ENCODE measurements at regions not wholly inside any gene's neighbourhood (a gene's known extent, or its start where the extent isn't known, plus 50 kb on each side); places are given as distances from the start of the nearest gene placed in this dataset.
"Not testable (repeated sequence)": the region's sequence is repeated elsewhere in the genome, so short reads cannot be mapped to it uniquely, and the experiment has no call there.

DNA sequence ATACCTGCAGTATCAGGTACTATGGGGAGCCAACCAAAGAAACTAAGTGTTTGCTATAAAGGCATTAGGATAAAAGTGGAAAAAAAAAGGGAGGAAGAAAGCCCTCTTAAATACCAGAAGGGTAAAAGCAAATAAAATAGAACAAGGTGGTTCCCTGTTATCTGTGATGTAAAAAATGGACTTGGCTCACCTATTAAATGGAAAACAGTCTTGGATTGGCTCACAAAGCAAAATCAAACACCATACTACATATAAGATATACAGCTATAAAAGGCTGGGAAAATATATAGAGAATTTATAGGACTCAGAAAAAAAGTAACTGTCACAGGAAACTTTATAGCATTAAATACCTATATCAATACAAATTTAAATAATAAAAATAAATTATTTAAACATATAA lies 73.5 kb upstream of the FBXO28 start:
- H3K27ac Mint-ChIP-seq; H3K36me3 Mint-ChIP-seq (ENCODE audit: low read depth); H3K9me3 Mint-ChIP-seq; H3K27me3 Mint-ChIP-seq (ENCODE audit: low read depth); H3K4me1 Mint-ChIP-seq (ENCODE audit: low read depth); H3K4me3 Mint-ChIP-seq: not testable (repeated sequence)

DNA sequence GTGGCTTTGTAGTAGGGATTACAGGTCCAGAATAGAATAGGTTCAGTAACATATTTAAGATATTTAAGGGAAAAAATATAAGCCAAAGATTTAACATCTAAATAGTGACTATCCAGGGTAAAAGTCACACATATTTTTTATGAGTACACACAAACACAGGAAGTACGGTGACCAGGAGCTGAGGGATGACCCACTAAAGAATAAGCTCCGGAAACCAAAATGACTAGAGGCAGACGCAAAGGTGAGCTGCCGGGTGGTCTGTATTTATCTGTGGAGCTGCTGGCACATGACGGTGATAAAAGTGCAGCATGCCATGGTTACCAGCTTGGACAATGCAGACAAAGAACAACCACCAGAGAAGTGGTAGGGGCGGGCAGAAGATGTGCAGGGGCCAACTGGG lies 73.9 kb upstream of the FBXO28 start:
- not testable (repeated sequence) for H3K9me3 Mint-ChIP-seq; H3K27ac Mint-ChIP-seq; H3K4me3 Mint-ChIP-seq; H3K36me3 Mint-ChIP-seq (ENCODE audit: low read depth); H3K4me1 Mint-ChIP-seq (ENCODE audit: low read depth); H3K27me3 Mint-ChIP-seq (ENCODE audit: low read depth)

DNA sequence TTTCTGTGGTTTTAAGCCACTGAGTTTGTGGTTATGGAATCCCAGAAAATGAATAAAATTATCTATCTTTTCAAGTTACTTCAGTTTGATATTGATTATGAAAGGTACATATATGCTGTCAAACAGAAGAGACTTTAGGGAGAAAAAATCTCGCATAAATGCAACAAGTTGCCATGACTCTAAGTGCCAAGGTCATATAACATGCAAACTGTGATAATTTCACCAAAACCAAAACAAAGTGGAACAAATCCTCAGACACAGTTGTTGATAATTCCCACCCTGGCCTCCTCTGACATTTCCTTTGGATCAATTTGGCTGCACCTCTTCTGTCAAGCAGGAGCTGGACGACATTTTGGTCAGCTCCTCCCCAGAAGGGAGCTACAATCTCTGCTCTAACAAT lies 75.1 kb upstream of the FBXO28 start:
- not testable (repeated sequence) for H3K9me3 Mint-ChIP-seq; H3K4me1 Mint-ChIP-seq (ENCODE audit: low read depth); H3K36me3 Mint-ChIP-seq (ENCODE audit: low read depth); H3K27me3 Mint-ChIP-seq (ENCODE audit: low read depth); H3K4me3 Mint-ChIP-seq; H3K27ac Mint-ChIP-seq

DNA sequence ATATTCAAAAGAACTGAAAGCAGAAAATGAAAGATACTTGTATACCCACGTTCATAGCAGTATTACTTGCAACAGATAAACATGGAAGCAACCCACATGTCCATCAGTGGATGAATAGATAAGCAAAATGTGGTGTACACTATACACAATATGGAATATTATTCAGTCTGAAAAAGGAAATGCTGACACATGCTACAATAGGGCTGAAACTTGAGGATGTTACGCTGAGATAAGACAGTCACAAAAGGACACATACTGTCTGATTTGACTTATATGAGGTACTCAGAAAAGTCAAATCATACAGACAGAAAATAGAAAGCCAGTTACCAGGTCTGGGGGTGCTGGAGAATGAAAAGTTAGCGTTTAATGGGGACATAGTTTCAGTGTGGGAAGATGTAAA lies 76.5 kb upstream of the FBXO28 start:
- not testable (repeated sequence) for H3K36me3 Mint-ChIP-seq (ENCODE audit: low read depth); H3K27ac Mint-ChIP-seq; H3K27me3 Mint-ChIP-seq (ENCODE audit: low read depth); H3K4me1 Mint-ChIP-seq (ENCODE audit: low read depth); H3K4me3 Mint-ChIP-seq; H3K9me3 Mint-ChIP-seq

DNA sequence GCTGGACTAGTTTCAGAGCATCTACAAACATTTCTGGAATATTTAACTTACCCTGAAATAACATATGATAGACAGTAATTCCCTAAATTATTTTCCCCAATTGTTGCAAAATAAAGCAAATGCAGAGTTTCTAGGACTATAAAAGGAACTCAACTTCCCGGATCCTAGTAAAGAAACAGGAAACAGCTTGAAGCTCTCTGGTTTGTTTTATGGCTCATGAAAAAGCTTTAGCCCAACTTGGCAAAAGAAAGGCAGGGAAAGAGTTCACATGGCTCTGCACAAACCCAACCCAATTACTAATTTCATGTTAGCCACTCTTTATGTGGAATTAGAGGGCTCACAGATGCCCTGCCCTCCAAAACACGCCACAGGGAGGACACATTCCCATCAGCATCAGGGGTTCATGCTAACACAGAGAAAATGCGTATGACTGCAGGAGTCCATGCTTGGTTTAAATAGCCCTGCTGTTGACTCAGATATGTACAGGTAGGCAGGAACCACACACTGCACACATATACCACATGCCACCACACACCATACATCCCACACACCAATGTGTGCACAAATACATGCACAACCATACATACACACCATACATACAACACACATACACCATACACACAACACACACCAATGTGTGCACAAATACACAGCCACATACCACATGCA lies 81.2 kb upstream of the FBXO28 start:
- H3K27ac Mint-ChIP-seq; H3K27me3 Mint-ChIP-seq (ENCODE audit: low read depth); H3K4me3 Mint-ChIP-seq; H3K9me3 Mint-ChIP-seq; H3K4me1 Mint-ChIP-seq (ENCODE audit: low read depth); H3K36me3 Mint-ChIP-seq (ENCODE audit: low read depth): not testable (repeated sequence)

DNA sequence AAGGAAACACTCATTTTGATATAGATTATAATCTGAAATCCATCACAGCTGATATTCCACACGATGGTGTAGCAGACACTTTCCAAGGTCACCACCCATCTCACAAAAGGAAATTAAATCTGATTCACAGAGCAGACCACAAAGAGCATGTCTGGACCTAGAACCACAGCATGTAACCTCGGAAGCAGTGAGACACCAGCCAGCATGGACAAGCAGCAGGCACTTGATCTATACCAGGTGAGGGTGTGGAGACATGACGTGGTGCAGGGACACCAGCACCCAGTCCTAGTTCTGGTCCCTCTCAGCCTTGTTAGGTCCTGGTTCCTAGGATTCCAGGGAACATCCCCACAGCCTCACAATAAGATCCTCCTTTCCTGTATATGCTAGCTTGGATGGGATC lies 81.9 kb upstream of the FBXO28 start:
- H3K27ac Mint-ChIP-seq; H3K4me1 Mint-ChIP-seq (ENCODE audit: low read depth); H3K27me3 Mint-ChIP-seq (ENCODE audit: low read depth); H3K36me3 Mint-ChIP-seq (ENCODE audit: low read depth); H3K4me3 Mint-ChIP-seq; H3K9me3 Mint-ChIP-seq: not testable (repeated sequence)

DNA sequence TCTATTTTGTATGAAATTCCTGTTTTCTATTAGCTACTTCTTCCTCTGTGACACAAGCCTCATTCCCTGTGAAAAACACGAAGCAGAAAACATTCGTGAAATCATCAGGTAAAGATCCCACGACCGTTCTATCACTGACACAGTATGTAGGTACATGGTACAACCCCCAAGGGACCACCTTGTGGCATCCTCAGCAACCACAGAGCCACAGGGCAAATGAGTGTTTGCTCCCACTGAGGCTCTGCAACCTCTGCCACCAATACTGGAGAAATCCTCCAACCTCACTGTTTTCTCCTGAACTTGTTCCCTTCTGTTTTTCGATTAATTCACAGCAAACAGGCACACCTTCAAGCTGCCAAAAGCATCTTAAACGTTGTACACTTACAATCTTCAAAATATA lies 83.7 kb upstream of the FBXO28 start:
- not testable (repeated sequence) for H3K4me3 Mint-ChIP-seq; H3K27ac Mint-ChIP-seq; H3K9me3 Mint-ChIP-seq; H3K27me3 Mint-ChIP-seq (ENCODE audit: low read depth); H3K4me1 Mint-ChIP-seq (ENCODE audit: low read depth); H3K36me3 Mint-ChIP-seq (ENCODE audit: low read depth)

DNA sequence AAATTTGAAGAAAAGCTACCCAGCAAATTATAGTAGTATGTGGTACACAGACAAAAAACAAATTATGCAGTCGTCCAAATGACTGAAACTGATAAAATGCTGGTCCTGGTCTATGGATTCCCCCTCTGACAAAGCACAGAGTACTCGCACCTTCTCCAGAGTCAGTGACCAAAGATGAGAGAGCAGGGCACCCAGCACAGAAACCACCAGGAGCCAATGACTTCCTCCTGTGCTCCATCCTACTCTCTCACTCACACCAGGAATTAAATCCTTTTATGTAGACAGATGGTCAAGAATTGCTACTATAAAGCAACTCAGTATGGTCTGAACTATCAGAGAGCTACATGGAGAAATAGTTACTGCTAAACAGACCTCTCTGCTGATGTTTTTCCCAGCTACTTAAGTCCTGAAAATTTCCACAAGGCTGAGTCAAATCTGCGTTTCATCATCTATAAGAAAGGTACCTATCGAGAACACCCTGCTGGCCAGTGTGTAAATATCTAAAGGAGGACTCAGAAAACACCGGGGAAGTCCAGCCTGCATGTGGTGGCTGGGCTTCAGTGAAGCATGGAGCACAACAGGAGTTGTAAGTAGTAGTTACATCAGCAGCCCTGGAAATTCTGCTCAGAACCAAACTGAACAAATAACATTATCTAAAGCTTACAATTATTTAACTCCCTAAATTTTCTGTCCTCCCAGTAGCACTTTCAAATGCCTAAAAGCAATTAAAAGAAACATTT lies 84.5 kb upstream of the FBXO28 start:
- H3K27me3 Mint-ChIP-seq (ENCODE audit: low read depth); H3K4me1 Mint-ChIP-seq (ENCODE audit: low read depth); H3K27ac Mint-ChIP-seq; H3K9me3 Mint-ChIP-seq; H3K4me3 Mint-ChIP-seq; H3K36me3 Mint-ChIP-seq (ENCODE audit: low read depth): not testable (repeated sequence)

DNA sequence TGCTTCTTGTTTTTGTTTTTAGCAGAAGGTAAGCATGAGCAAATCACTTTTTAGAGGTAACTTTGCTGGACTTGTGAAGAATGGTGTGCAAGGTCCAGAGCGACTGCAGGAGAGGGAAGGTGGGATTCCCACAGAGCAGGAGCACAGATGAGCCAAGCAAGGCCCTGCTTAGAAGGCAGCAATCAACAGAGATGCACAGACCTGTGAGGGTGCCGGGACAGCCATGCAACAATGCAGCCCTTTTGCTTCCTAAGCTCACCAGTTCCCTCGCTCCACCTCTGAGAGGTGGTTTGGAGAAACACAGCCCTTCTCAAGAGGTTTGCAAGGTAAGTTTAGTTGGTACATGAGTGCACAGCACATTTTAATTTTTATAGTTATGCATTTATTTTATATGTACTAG lies 85.1 kb upstream of the FBXO28 start:
- H3K27ac Mint-ChIP-seq; H3K4me1 Mint-ChIP-seq (ENCODE audit: low read depth); H3K9me3 Mint-ChIP-seq; H3K36me3 Mint-ChIP-seq (ENCODE audit: low read depth); H3K27me3 Mint-ChIP-seq (ENCODE audit: low read depth); H3K4me3 Mint-ChIP-seq: not testable (repeated sequence)

DNA sequence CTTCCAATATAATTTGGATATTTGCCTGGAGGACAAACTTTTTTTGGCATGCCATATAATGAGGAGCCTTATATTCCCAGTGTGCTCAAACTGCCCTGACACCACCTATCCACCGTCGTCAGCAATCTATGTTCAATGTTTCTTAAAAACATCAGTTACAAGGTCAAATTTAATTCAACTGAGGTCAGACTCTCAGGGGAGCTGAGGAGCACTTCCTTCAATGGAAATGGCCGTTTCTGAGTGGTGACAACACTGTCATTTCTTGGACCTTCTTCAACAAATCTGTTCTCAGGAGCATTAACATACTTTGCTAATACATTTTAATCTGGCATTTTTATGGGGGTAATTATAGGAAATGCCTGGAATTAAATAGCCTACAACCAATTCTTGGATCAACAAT lies 90.8 kb upstream of the FBXO28 start:
- not testable (repeated sequence) for H3K4me3 Mint-ChIP-seq; H3K27ac Mint-ChIP-seq; H3K27me3 Mint-ChIP-seq (ENCODE audit: low read depth); H3K4me1 Mint-ChIP-seq (ENCODE audit: low read depth); H3K36me3 Mint-ChIP-seq (ENCODE audit: low read depth); H3K9me3 Mint-ChIP-seq

DNA sequence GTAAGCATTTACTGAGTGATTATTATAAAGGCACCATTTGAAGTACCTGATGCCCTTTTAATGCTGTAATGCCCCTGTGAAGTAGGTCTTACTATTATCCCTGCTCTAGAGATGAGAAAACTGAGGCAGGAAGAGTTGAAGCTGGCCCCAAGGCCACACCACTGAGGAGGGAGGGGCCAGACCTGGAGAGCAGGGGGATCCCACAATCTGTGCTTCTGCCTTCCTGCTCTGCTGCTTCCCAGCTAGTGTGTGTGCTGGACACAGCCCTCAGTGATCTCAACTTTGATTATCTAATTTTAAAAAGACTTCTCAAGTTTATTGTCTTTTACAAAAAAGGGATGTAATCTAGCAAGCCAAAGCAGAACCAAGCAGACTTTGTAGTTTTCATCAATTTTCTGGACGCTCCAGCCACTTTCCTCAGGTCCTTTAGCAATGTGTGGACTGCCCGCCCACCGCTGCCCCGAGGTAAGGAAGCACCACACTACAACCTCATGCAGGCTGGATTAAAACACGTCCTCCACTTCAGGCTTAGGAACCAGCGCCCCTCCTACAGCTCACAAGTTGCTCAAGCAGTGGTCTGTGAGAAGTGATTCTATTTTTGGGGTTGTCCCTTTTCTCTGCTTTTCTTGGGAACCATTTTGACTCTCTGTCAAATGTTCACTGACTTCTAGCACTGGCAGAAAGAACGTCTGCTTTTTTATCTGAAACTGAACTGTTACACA lies 91.5 kb upstream of the FBXO28 start:
- not testable (repeated sequence) for H3K4me3 Mint-ChIP-seq, H3K9me3 Mint-ChIP-seq

DNA sequence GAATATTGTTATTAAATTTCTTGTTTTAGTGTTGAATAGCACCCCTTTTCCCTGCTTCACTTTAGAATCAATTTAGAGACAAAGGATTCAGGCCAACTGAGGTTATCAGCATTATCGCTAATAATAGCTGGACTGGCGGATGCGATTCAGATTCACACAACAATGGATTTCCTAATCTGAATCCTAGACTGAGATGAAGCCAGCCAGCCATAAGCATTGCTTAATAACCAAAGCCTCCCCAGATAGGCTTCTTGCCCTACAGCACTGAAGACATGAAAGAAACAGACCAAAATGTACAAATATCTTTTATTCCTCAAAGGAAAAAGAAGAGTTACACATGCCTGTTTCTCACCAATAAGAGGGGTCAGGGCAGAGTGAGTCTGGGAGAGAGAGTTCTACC lies 94.0 kb upstream of the FBXO28 start:
- not testable (repeated sequence) for H3K36me3 Mint-ChIP-seq (ENCODE audit: low read depth); H3K4me1 Mint-ChIP-seq (ENCODE audit: low read depth); H3K4me3 Mint-ChIP-seq; H3K9me3 Mint-ChIP-seq; H3K27me3 Mint-ChIP-seq (ENCODE audit: low read depth); H3K27ac Mint-ChIP-seq

More for the DNA sequence above, 91.5 kb upstream of the FBXO28 start:
- not testable (repeated sequence) for H3K36me3 Mint-ChIP-seq (ENCODE audit: low read depth); H3K4me1 Mint-ChIP-seq (ENCODE audit: low read depth); H3K27me3 Mint-ChIP-seq (ENCODE audit: low read depth); H3K27ac Mint-ChIP-seq

DNA sequence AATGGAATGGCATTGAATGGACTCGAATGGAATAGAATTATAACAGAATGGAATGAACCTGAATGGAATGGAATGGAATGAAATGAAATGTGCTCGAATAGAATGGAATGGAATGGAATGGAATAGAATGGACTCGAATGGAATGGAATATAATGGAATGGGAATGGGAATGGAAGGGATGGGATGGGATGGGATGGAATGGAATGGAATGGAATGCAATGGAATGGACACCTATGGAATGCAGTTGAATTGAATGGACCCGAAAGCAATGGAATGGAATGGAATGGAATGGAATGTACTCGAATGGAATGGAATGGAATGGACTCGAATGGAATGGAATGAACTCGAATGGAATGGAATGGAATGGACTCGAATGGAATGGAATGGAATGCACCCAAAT lies 98.1 kb upstream of the FBXO28 start:
- not testable (repeated sequence) for H3K27ac Mint-ChIP-seq; H3K4me1 Mint-ChIP-seq (ENCODE audit: low read depth); H3K36me3 Mint-ChIP-seq (ENCODE audit: low read depth); H3K27me3 Mint-ChIP-seq (ENCODE audit: low read depth); H3K9me3 Mint-ChIP-seq; H3K4me3 Mint-ChIP-seq

DNA sequence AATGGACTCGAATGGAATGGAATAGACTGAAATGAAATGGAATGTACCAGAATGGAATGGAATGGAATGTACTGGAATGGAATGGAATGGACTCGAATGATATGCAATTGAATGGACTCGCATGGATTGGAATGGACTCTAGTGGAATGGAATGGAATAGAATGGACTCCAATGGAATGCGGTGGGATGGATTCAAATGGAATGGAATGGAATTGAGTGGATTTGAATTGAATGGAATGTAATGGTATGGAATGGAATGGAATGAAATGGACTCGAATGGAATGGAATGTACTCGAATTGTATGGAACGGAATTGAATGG lies 99.6 kb upstream of the FBXO28 start:
- no peaks in the 10 kb centered on the region for H3K4me1 Mint-ChIP-seq (ENCODE audit: low read depth)
- no peaks in the 10 kb centered on the region for H3K9me3 Mint-ChIP-seq
- no peaks in the 10 kb centered on the region for H3K27me3 Mint-ChIP-seq (ENCODE audit: low read depth)
- H3K36me3 Mint-ChIP-seq (ENCODE audit: low read depth) = no peaks in the 10 kb centered on the region
- H3K4me3 Mint-ChIP-seq = no peak overlapping the region
- H3K27ac Mint-ChIP-seq = no peak overlapping the region

DNA sequence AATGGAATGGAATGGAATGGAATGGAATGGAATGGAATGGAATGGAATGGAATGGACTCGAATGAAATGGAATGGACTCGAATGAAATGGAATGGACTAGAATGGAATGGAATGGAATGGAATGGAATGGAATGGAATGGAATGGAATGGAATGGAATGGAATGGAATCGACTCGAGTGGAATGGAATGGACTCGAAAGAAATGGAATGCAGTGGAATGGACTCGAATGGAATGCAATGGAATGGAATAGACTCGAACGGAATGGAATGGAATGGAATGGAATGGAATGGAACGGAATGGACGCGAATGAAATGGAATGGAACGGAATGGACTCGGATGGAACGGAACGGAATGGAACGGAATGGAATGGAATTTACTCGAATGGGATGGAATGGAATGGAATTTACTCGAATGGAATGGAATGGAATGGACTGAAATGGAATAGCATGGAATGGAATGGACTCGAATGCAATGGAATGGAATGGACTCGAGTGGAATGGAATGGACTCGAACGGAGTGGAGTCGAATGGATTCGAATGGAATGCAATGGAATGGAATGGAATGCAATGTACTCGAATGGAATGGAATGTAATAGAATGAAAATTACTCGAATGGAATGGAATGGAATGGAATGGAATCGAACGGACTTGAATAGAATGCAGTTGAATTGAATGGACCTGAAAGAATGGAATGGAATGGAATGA lies 100.1 kb upstream of the FBXO28 start:
- not testable (repeated sequence) for H3K4me3 Mint-ChIP-seq; H3K27me3 Mint-ChIP-seq (ENCODE audit: low read depth); H3K36me3 Mint-ChIP-seq (ENCODE audit: low read depth); H3K9me3 Mint-ChIP-seq; H3K4me1 Mint-ChIP-seq (ENCODE audit: low read depth); H3K27ac Mint-ChIP-seq

Measured in T-helper 1 cell treated with Interleukin-12 subunit alpha and Interleukin-12 subunit beta and Interleukin-4 antibody, amounts not matched to agents 30 μg/mL and 1 μg/mL, for 36 hours (primary cell).